Right renal pelvis (tissue), 4 donors: ENCODE measurements at regions not wholly inside any gene's neighbourhood (a gene's known extent, or its start where the extent isn't known, plus 50 kb on each side); places are given as distances from the start of the nearest gene placed in this dataset.

Experiments
- DNase-seq, 4 donors: peaks; one replicate each; pipeline ENCODE4 v3.0.0-alpha.2; 2013; ENCODE audit warnings: low read depth in 4 of 4, low spot score in 3 of 4, missing footprints in 1 of 4

DNA sequence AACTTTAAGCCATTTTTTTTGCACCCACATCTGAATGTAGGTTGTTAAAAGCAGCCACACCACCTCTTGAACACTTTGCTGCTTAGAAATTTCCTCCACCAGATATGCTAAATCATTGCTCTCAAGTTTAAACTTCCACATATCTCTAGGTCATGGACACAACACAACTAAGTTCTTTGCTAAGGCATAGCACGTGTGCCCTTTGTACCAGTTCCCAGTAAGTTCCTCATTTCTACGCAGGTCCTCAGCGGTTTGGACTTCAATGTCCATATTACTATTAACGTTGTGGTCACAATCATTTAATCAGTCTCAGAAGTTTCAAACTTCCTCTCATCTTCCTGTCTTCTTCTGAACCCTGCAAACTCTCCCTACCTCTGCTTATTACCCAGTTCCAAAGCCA, 661.6 kb upstream of the PKN2 start:
- DNase-seq, result no peak

DNA sequence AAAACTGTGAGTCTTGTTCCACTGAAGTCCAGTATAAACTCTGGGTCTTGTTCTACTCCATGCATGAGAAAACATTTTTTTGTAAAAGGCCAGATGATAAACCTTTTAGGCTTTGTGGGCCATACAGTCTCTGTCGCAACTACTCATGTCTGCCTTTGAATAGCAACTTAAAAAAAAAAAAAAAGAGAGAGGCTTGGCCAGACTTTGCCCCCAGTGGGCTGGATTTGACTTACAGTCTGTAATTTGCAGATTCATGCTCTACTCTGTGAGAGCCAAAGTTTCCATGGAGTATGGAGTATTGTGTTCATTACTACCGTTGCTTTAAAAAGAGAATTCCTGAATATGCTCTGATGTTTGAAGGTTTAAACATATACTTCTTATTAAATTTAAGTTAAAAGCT, 654.9 kb upstream of the PKN2 start:
- no peak for DNase-seq

DNA sequence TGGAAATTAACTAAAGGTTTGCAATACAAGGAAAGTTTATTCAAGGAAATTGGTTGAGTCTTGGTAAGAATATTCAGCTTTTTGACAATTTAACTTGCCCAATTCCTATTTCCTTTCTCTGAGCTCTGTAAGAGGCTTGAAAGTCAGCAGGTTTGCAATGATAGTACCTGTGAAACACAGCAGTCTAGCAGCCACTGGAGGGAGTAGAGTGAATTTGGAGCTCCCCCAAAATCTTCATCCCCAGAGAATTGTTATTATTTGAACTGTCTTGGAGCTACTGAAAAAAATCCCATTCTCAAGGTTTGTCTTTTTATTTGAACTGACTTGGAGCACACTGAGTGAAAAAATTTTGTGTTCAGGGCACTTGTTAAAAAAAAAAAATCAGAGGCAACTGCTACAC, 654.2 kb upstream of the PKN2 start:
- DNase-seq, result no peak

DNA sequence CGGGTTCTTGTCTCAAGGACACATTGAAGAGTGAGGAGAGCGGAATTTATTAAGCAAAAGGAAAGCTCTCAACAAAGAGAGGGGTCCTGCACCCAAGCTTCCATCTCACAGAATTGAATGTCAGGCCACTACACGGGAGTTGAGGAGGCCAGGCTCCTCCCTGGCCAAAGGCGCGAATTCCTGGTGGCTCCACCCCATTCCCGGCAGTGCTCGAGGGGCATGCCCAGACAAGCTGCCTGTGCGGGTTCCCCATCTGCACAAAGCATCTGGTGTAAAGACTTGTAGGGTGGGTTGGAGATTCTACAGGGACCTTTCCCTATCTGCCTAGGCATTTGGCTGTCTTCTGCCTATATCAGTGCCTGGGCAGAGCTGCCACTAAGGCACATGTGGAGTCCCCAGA, 648.5 kb upstream of the PKN2 start:
- no peak for DNase-seq

DNA sequence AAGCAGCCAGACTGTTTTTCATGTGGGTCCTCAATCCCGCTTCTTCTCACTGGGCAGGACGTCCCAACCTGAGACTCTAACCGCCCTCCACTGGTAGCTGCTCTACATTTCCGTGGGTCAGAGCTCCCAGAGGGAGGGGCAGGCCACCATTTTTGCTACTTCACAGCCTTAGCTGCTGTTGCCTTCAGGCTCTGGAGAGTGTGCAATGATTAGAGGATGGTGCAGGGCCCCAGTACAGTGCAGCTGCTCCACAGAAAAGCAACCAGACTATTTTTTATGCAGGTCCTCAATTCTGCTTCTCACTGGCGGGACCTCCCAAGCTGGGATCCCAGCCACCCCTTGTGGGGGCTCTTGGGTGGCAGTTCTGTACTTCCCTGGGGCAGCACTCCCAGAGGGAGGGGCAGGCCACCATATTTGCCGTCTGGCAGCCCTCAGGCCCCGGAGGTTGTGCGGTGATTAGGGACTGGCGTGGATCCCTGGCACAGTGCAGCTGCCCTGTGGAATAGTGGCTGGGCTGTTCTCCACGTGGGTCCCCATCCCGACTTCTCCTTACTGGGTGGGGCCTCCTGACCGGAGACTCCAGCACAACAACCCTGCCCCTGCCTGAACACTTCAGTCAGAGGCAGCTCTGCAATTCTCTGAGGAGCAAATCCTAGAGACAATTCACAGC, 647.6 kb upstream of the PKN2 start:
- DNase-seq, result no peak

DNA sequence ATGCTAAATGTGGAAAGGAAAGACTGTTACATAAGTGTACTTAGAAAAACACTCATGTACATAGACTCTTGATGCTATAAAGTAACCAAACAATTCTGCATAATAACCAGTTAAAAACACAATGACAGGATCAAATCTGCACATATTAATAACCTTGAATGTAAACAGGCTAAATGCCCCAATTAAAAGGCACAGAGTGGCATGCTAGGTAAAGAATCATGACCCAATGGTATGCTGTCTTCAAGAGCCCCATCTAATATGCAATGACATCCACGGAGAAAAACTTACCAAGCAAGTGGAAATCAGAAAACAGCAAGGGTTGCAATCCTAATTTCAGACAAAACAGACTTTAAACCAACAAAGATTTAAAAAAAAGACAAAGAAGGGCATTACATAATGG, 644.8 kb upstream of the PKN2 start:
- no peak for DNase-seq

DNA sequence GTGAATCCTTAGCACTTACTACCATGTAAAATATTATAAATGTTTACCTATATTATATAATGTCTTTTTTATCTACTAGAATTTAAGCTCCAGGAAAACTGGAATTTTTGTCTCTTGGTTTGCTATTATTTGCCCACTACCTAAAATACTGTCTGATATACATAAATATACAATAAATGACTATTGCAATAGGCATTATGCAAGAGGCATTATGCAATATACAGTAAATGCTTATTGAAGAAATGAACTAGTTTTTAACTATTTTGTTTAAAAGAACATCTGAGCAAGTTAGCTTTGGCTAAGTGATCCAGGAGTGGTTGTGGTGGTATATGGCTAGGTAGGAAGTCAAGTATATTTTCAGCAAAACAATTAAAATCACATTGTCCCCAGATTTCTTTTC, 640.2 kb upstream of the PKN2 start:
- no peak for DNase-seq

DNA sequence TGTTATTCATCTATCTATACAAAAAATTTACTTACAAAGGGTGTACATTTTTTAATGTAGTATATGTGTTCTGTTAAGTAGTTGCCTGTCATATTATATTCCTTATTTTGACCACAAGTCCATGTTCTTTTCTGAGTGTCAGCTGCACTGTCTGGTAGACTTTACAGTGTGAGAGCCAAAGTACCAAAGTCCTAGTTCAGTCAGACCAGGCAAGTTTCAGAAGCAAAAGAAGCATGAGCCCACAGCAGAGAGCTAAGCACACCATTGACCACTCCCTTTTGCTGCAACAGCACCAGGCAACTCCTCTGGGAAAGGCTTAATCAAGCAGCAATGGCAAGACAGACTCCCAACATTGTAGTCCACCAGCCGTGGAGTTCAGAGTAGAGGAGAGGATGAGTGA, 631.9 kb upstream of the PKN2 start:
- DNase-seq, result no peak

DNA sequence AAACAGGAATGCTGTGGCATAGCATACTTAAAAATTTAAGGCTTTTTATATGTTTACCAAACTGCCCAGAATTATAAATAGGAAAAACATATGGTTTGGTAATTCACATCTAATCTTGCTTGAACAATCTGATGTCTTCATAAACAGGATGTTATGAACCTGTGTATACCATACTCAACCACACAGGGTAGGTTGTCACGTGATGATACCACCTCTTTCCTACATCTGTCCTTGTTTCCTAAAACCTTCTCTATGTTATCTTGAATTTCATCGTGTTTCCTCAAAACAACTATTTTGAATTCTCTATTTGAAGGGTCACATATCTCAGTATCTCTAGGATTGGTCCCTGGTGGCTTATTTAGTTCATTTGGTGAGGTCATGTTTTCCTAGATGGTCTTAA, 631.0 kb upstream of the PKN2 start:
- no peak for DNase-seq

DNA sequence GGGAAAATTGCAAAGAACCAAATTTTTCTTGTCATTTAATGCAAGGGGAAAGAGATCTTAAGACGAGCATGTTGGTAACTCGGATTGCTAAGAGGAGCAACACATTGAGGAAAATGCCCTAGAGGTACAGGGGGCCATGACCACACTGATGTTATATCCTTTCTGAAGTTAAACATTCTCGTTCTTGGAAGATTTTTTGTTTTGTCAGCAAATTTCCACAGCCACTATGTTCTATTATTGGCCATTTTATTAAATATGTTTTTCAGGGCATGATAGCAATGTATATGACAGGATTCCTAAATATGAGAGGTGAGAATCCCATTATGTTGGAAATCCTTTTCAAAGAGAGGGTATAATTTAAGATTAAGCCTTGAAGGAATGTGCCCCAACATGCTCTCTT, 627.2 kb upstream of the PKN2 start:
- DNase-seq, result no peak

DNA sequence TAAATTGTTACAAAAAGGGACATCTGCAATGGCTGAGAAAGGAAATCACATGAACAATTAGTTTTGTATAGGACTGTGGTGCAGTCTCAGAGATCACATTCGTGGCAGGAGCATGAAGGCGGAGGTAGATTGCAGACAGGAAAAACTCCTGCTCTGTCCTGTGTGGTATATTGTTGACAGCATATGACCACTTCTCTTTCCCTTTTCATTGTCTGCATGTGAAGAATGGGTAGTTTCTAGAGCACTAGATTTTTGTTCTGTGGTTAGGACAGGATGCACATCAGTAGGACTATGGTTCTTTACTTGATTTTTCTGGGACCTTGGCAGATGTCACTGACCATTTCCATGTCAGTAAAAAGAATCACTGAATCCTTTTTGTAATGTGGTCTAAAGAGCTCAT, 625.9 kb upstream of the PKN2 start:
- DNase-seq, result no peak

DNA sequence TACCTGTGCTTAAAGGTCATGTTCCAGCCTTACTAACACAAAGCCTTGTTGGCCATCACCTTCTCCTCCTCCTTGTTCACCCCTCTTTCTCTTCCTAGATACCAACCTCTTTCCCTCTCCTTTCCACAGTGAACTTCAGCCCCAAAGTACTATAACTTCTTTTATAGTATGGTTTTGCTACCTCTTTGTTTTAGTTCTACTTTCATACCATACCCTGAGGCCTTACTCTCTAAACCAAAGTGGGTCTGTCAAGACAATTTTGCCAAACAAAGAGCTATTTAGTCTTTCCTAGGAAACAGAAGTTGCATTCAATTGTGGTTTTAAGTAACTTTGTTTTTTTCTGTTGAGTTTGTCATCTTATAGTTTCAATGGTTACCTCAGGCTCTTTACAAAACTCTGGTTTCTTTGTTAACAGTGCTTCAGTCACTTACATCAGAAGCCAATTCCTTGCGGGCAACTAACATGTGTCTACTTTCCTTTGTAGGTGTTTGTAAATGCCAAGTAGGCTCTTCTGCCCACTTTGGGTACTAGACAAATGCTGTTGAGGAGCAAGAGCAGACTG, 623.9 kb upstream of the PKN2 start:
- no peak for DNase-seq

DNA sequence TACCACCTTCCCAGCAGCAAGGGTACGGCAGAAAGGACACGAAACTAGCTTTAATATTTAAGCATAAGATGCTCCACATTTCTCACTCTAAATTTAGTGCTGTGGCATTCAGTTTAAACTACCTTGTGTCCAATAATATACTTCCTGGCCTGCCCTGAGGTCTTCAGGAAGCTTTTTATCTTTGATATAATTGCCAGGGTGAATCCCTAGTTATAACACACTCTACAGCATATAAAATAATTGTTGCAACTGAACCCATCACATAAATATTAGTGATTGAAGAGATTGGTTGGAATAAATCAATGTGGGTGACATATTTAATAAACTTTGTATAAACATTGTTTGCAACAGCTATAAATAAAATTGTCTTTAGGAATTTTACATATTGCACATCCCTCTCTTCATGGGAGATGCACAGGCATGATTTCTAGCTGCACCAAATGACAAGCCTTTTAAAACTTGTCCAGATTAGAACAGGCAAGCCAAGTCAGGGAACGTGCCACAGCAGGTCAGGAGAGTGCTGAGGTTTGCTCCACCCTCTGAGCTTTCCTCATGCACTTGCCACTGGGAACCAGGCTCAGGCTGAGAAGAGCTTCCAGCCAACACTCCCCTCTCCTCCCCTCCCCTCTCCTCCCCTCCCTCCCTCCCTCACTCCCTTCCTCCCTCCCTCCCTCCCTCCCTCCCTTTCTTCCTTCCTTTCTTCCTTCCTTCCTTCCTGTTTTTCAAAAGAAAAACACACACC, 623.2 kb upstream of the PKN2 start:
- DNase-seq, result no peak

DNA sequence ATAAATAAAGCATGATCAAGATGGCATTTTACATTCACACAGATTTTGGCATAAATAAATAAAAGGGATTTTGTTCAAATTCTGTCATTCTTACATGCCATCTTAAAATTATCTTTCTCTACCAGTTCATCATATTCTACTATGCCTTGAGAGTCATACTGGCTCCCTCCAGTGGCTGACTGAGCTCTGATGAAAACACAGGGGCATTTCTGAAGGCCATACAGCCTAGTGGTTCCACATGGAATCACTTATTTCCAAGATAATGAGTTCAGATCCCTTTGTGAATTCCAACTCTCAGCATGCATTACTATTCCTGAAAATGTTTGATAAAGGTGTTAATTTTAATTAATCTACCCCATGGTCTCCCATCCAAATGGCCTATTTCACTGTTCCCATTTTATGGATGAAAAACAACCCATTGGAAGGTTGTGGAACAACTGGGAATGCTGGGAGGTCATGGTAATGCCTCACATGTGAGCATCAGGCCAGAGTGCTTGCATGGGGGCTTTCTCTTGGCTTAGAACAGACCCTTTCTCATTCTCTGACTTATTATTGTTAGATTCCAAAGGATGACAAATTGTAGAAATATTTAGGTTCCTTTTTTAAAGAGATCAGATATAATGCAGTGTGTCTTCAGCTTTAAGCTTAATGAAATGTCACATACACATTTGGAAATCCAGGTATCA, 622.4 kb upstream of the PKN2 start:
- DNase-seq, result peak in 2 of 4 donors; percentile 23

DNA sequence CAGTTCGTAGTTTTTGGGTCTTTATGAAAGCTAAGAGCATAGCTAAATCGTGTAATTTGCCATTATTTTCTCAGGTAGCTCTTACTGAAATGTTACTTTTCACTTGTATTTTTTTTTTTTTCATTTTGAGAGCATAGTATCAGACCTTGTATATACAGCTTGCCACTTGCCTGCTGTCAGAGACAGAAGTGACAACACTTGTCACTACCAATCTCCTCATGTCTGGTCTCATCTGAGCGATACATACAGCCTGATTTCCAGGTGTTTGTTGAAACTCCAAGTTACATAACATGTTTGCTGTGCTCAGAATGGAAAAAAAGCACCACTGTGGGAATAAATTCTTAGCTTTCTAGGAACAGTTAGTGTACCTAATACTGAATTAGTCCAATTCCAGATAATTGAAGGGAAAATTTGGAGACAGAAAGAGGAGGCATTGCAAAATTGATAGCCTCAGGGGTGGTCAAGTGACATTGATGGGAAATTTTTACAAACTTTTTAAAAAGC, 621.4 kb upstream of the PKN2 start:
- DNase-seq, result no peak

DNA sequence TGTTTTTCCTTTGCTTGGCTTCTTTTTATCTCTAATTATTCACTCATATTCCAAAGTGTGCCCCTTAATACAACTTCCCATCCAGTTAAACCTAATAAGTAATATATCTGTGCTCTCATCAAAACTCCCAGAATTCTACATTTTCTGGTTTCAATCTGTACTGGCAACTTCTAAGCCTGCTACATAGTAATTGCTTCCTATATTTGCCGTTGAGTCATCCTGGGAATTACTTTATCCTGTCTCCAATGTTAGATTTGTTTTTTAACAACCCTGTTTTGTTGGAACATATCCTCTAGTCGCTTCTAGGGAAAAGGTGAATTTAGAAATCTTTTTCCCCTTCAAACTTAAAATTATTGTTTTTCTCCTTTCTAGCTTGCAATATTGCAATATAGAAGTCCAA, 620.5 kb upstream of the PKN2 start:
- DNase-seq, result no peak

DNA sequence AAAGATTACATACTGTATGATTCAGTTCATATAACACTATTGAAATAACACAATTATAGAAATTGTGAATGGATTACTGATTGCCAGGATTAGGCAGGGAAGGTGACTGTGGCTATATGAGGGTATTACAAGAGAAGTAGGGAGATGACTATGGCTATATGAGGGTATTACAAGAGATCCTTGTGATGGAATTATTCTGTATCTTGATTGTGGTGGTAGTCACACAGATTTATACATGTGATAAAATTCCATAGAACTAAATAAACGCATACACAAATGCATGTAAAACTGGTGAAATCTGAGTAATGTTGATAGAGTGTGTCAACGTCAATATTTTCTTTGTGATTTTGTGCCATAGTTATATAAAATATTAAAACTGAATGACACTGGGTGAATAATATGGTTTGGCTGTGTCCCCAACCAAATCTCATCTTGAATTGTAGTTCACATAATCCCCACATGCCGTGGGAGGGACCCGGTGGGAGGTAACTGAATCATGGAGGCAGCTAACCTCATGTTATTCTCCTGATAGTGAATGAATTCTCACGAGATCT, 615.6 kb upstream of the PKN2 start:
- DNase-seq, result no peak

DNA sequence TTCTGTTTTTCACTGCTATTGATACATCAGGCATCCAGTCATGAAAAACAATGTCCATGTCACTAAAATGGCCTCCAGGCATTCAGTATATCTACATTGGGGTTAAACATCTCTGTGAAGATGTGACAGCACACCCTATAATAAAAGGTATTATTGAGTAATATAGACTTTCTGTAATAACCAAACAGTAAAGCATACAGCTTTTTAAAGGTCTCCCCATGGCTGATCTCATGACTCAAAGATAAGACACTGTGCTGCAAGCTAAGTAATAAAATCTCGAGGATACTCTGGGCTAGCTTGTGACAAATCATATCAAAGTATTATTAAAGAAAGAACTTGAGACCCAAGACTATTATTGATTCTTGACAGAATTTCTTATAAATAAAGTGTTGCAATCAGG, 613.1 kb upstream of the PKN2 start:
- DNase-seq, result no peak

DNA sequence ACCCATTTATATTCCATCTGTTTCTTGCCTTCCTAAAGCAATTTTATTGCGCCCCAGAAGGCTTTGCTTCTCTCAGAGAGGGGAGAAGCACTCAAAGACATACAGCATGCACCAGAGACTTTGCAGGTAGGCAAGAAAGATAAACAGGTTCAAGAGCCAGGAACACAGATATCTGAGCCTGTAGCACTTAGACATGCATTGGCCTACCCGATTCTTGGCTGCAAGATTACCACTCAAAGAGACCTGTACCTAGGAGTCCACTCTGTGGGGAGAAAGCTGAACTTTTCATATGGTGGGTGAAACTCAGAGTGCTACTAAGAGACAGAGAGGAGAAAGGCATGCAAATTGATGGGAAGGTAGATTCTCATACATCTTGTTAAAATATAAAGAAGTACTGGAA, 609.4 kb upstream of the PKN2 start:
- DNase-seq, result no peak

DNA sequence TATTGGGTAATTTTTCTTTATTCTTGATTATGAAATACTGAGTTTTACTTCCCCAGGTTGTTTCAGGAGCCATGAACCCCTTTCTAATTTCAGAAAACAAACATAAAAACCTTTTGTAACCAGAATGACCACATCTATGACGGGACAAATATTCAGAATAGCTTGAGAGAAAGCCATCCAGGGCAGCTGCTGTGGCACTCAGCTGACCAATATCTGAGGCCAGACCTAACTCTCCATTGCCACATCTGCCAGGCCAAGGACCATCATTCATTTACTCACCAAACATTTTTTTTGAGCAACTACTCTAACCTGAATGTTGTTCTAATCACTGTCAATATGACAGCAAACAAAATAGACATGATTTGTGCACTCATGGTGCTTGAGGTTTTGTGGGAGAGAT, 608.3 kb upstream of the PKN2 start:
- DNase-seq, result no peak

DNA sequence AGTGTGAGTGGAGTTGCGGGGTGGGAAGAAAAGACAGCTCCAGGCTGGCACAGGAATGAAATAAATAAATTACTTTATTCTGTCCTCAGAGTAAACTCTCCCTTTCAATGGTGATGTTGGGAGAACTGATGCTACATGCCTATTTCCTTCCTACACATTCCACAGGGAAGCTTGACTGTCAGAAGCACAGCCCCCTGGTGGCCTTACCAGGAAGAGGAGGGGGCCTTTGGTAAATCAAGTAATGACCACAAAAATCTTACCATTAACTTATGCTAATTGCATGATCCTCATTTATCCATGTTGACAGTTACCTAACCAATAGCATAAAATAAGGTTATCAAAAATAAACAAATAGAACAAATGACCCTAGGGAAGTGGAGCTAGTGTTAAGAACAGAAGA, 605.0 kb upstream of the PKN2 start:
- no peak for DNase-seq
